ENCODE measurements at regions not wholly inside any gene's neighbourhood (a gene's known extent, or its start where the extent isn't known, plus 50 kb on each side); places are given as distances from the start of the nearest gene placed in this dataset.

DNA sequence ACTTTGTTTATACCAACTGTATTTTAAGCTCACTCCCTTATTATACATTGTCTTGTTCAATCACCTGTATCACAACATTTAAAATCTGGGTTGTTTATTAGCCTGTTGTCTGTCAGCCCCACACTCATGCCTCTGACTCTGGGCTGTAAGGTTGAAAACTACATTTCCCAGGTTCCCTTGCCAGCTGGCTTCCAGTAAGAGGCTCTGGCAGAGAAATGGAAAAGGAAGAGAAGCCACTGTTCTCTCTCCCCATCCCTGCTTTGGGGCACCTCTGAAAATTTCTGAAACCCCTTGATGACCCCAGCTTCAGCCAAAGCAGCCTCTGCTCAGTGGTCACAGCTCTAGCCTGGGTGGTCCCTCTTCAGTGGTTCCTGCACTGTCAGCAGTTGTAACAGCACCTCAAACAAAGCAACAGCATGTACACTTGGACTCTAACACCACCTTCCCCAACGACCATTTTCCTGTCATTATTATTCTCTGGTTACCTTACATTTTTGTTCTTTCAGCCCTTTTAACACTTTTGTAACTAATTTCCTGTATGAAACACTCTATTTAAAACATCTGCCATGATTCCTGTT lies 108.9 kb upstream of the LGALSL start:
- no peak for DNase-seq

DNA sequence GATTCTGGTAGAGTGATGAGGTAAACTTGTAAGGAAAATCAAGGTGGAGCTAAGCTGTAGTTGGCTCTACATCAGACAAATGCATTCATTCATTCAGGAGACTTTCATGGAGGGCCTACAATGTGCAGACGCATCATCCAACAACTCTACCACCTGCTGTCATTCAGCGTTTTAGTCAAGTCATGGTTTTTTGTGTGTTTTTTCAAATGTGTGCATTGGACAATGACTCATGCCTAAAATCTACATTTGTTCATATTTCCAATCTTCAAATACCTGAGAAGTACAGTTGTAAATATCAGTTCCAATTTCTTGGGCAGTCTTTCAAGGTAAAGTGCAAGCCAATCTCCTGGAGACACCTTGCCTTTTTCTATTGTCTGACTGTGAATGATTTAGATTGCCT lies 108.0 kb upstream of the LGALSL start:
- DNase-seq: no peak

DNA sequence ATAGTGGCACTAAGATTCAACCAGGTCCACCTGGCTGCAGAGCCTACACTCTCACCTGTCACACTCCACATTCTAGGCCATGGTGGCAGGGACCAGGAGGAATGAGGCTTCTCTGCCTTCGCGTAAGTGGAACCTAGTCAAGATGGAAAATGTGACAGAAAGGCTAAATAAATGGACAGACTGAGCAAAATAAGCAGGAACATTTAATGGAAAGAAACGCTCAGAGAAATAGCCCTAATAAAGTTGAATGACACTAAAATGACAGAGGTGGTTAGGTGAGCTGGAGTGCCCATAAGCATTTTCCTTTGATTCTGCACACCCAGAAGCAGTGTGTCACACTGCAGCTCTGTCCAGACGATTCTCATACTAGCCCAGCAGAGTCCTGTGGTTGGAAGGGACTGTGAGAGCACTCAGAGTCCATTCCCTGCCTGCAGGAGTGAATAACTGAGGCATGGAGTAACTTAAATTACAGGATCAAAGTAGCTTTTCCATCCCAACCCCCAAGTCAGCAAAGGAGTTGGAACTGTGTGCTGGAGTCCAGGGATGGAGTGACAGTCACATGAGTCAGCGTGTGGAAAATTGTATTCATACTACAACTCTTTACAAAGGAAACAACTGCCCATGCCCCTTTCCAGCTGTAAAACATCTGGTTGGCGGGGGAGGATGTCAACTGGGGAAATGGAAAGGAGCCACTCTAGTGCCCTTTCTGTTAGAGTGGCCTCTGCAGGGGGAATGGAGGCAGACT lies 105.4 kb upstream of the LGALSL start:
- DNase-seq: no peak

DNA sequence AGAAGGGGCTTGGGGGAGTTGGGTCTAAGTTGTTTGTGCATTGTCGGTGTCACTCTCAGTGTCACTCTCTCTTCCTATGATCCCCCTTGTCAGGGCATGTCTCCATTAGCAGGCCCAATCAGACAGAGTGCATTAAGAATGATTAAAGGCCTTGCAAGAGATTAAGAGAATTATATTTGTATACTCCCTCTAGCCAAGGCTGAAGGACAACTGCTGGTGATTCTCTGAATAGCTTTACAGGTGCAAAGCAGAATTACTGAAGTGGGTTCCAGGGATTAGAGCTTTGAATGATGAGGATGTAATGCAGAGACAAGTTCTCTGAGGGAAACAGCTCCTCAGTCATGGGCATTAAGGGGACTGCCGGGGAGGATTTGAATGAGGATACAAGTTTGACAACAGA lies 104.8 kb upstream of the LGALSL start:
- DNase-seq: no peak

DNA sequence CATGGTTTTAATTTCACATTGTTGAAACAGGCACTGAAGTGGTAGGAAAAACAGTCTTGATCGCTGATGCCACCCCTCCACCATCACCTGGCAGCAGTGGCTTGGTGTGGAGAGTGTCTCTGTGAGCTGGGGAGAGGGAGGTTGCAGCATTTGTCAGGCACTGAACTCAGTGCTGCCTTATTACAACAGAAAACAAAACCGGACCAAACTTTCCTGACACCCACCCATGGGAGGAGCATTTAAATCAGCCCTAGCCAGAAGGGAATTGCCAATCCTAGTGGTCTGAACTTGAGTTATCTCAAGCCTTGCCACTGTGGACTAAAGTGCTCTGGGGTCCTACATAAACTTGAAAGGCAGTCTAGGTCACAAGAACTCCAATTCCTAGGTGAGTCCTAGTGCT lies 103.0 kb upstream of the LGALSL start:
- DNase-seq: no peak

DNA sequence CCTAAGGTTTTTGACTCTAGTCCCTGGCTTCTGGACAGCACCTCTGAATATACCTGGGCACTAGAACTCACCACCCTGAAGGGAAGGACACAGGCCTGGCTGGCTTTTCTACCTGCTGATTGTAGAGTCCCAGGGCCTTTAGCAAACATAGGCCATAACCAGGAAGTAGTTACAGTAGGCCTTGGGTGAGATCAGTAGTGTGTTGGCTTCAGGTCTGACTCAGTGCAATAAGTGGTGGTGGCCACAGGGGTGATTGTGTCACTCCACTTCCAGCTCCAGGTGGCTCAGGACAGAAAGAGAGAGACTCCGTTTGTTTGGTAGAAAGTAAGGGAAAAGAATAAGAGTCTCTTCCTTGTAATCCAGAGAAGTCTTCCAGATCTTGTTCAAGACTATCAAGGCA lies 101.7 kb upstream of the LGALSL start:
- DNase-seq: no peak

DNA sequence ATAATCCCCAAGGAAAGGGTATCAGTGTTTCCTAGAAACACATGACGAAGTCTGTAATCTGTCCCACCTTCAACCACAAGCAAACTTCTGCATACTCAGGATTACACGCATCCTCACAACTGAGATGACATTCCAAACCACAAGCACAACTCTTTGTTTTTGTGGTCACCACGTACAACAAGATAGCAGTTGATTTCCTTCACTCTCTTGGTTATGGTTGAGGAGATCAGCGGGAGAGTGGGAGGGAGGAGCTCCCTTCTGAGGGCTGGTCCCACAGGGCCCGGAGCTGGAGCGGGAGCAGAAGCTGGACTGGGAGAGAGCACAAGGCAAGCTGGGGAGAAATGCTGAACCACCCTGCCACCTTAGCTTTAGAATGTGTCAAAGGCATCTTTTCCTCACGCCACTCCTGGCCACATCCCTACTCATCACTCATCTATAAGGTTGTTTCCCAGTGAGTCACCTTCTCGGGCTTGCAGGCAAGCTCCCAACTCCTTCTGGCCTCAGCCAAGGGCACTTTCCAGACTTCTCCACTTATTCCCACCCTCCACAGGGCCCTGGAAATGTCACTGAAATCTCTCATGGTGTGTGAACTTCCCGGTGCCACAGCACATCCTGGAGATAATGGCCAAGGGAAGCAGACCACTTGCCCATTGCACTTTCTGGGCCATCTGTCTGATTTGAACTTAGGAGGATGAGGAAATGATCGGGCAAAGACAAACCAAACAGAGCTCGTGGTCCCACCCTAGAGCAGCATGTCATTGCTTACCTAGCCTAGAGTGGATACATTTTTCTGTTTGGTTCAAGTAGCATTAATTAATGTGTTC lies 98.9 kb upstream of the LGALSL start:
- no peak for DNase-seq

DNA sequence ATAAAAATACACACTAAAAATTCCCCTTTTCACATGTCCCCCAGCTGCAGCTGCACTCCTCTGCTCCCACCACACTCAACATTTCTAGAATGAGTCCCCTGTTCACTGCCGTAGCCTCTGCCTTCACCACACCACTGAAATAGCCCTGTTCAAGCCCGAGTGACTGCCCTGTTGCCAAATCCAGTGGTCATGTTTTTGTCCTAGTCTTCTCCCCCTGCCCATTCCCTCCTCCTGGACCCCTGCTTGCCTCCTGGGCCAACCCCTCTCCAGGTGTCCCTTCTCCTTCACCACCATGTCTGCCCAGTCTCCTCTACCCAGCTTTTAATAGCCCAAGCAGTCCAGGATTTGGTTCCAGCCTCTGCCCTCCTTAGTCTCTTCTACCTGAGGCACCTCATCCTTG lies 97.1 kb upstream of the LGALSL start:
- DNase-seq: no peak

DNA sequence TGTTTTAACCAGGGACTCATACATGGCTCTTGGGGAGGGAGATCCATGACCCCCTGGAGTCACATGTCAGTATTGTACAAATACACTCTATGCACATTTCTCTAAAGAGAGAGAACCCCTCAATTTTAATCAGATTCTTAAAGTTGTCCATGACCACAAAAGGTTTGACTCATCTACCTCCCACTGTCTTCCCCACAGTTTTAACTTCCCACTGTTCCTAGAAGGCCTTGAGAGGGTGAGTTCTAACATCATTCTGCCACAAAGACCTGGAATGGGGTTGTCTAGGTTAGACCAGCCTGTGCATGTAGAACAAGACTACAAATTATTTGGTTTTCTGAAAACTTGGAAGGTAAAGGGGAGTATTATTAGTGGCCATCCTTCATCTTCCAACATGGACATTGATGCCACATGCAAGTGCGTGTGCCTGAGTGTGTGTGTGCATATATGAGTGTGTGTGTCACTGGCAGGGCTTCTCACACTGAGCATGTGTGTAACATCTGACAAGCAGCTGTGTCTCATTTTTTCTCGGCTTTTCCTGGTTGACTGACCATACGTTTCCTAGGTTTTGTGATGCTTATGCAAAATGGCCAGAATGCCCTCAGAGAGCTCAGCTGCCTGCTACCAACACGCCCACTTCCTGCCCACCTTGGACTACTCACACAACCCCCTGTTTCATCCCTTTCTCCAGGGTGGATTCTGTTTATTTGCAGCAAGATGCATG lies 94.6 kb upstream of the LGALSL start:
- DNase-seq: no peak

DNA sequence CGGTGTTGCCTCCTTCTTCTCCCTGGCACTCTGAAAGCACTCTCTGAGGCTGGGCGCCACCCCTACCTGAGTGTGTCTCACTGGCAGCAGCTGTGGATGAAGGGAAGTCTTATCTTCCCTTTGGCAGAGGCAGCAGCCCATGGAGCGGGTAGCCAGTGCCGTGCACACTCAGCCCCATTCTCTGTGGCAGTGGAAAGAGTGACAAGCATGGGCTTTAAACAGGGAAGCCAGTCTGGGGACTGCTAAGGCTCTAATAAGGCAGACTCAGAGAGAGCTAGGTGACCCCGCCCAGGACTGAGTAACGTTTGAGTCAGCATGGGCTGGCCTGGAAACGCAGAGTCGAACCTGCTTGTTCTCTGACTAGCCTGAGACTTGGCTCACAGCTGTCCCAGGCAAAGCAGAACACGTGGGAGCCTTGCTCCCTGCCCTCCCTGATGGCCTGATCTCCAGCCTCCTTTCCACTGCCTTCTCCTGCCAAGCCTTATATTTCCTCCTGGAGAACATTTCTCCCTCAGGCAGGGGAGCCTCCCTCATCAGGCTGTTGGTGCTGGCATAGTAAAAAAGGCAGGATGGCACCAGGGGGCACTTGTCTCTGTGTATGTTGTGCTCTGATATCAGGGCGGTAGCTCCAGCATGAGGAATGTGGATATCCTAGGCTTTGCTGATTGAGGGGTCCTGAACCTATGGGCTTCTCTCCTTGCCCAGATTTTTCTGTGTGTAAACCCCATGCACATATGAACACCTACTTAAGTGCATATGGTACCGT lies 93.9 kb upstream of the LGALSL start:
- DNase-seq: no peak

DNA sequence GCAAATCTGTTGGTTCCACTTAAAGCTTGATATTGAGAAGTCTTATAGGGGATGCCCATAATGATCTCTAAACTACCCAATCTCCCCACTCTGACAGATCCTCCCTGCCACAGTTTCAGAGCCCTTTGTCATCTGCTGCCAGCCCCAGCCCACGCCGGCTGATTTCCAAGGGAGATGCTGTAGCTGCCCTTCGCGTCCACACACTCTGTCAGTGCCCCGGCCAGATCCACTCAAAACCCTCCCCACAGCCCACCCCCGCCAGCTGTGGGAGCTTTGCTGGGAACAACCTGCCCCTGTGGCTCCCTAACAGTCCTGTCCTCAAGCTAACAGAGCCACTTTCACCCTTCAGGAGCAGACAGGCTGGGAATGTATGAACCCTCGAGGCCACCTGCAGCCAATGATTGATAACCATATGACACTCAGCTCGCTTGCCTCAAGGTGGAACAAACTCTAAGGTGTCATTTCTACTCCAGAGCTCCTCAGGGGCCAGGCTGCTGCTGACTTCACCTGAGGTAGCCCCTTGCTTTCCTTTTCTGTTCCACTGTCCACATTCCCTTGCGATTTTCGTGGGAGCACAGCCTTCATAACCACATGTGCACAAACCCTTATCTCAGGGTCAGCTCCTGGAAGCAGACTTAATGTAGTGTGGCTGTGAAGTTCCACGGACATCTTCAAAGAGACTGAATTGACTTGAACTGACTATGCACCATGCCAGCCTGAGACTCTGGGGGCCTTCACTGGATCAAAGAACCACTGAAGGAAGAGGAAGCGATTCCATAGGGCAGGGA lies 92.6 kb upstream of the LGALSL start:
- DNase-seq: no peak

DNA sequence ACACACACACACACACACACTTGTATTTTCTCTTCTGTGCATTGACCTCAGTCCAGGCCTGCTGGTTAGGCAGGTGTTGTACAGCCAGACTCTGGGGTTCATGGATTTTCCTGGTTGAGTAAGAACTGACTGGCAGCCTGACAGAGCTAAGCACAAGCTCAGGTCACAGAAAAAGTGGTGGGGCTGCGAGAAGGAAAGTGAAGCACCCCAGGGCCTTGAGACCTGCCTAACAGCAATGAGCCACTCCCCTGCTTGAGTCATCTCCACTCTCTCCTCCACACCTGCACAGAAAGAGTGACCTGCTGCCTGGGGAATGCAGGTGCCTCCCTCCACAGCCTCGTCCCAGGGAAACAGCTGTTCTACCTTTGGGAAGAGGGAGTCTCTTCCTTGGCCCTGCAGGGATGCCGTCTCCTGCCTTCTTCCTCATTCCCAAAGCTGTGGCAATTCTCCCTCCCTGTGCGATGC lies 91.4 kb upstream of the LGALSL start:
- no peak for DNase-seq

DNA sequence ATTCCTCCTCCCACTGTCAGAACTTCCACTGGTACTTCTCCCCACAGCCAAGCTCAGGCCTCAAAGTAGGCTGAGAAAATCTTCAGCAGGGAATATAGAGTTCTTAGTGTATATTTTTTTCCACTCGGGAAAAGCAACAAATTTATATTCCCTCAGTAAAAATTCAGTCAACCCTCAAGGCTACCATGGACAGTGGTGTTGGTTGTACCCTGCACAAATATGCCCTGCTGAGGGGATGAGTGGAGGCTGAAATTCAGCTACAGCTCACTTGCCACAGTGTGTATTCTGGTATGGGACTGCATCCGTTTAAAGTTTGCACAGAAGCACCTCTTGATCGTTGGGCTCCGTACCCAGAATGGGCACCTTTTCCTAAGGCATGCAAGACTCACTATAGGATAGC lies 90.8 kb upstream of the LGALSL start:
- DNase-seq: no peak

DNA sequence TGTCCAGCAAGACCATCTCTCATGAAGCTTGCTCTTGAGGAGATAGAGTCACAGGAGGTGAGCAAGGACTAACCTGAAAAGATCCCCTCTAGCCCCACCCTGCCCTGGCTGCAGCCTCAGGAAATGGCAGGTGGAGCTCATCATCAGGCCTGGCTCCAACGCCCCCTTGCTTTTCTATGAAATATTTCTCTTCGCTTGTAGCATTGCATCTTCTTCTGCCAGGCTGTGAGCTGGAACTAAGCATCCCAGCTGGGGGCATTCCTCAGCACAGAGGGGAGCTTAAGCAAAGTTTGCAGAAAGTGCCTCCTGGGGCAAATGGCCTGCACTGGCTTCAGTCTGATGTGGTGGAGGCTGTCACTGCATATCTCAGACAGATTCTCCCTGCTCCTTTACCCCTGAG lies 90.1 kb upstream of the LGALSL start:
- no peak for DNase-seq

DNA sequence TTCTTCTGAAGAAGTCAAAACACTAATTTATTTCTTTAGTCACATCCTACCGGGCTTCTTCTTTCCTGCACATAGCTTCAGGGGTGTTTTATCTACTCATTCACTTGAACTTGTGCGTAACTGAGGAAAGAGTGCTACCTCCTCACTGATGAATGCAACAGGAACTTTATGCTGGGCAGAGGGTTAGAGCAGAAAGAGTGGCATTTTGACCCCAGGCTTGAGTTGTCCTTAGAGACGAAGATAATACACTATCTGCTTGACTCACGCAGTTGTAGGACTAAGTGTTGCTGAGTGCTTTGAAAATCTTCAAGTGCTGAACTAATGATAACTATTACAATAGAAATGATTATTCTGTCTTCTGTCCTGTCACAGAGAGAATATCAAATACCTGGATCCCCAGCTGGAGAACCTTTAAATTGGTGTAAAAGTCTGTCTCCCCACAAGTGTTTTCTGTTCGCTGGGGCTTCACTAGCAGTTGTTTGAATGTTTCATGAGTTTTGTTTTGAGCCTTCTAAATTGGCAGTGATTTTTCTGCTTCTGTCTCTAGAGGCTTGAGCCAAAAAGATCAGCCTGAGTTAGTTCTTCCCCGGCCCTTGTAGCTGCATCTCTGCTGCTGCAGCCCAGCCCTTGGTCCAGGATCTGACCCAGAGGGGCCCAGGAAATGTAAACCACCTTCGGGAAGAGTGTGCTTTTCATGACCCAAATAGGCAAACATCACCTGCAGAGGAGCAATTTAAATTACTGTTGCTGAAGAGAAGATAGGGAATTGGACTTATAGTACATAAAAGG lies 86.3 kb upstream of the LGALSL start:
- DNase-seq: no peak

DNA sequence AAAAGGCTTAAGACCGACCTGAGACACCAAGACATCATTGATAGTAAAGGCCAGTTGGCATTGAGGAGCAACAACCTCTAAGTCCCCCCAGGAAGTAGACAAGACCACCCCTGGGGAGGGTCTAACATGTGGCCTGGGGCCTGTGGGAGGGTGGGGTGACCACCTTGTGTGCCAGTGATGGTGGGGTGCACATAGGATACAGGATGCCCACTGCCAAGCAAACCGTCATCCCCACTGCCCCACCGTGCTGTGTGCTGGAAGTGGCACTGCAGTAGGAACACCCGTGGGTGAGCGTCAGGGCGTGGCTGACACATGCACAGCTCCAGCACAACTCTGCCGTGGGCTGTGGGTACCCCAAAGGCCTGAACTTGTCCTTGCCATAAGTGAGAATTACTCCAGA lies 84.3 kb upstream of the LGALSL start:
- DNase-seq: no peak

DNA sequence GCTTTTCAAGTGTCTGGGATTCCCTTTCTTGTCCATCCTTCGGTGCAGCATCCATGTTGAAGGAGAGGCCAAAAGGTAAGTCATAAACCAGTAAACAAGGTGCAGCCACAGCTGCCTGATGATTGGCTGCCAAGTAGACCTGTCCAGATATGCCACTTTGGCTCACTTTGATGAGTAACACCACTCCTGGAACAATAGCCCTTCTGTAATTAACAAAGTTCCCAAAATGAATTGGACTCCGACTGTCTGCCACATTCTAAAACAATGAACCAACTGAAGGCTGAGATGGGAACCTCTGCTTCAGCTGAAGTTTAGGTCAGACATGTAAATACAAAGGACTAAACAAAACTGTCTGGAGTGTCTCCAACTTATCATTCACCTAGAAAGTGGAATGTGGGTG lies 82.2 kb upstream of the LGALSL start:
- DNase-seq: no peak

DNA sequence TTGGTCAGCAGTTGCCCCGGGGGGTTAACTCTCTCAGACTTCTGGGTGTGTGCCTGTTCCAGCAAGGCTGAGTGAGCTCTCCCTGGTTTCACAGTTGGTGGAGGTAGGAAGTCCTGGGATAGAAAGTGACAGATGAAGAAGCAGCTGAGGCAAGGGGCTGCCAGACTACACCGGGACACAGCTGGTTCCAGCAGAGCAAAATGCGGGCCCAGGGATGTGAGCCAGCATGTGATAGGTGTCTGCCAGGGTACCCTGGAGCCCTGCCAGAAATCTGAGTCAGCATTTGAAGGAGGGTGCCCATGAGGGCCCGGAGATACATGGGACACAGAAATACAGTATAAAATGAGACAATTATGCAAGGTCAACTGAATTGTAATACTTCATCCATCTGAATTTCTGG lies 79.3 kb upstream of the LGALSL start:
- DNase-seq: no peak

DNA sequence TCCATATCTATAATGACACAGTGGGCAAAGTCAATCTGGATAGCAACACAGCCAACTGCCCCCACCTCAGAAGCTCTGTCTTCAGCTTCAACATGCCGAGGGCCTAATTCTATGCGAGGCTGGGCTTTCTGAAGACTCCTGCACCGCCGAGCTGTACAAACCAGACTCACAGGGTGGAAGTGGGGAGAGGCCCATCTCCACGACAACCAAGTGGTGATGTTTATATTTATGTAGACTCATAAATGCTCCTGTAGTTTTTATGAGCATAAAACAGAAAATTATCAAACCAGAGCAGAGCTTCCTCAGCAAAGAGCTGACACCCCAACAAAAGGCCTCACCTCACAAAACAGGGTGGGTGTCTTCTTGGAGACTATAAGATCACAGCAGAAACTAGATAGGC lies 77.0 kb upstream of the LGALSL start:
- no peak for DNase-seq

DNA sequence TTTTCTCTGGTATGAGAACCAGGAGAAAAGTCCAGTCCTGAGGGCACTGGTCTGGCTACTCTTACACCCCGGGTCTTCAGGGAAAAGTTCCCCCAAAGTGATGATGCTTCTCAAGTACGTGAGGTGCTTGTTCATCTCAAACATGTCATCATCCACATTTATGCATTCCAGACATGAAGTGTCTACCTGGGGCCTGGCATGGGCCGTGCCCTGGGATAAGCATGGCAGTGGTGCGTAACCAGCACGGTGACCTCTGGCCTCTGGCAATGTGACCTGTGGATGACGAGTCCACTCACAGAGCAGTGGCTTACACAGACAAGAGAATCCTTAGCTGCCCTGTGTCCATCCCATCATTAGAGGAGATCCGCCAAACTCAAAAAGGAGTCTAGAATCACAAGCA lies 74.8 kb upstream of the LGALSL start:
- DNase-seq: no peak

Measured in COR-L47 (cell line).